ENCODE measurements at regions not wholly inside any gene's neighbourhood (a gene's known extent, or its start where the extent isn't known, plus 50 kb on each side); places are given as distances from the start of the nearest gene placed in this dataset.

- no peak for TF ChIP-seq CTCF (IDR thresholded peaks at IDR 0.05; ENCODE audit: extremely low read depth in 1 of 2, insufficient read depth in 1 of 2, low read depth in 1 of 2, low read length in 2 of 2)
- TF ChIP-seq POLR2A (IDR thresholded peaks at IDR 0.05; ENCODE audit: low read depth, low read length) = no peak
These were observed 326.8 kb upstream of the RTL1 start for GRCh38 chr14:101230161-101230850.

Measured in endothelial cell of umbilical vein (primary cell).